HG03460 (cell line): ENCODE measurements at regions not wholly inside any gene's neighbourhood (a gene's known extent, or its start where the extent isn't known, plus 50 kb on each side); places are given as distances from the start of the nearest gene placed in this dataset.

Experiments
- ATAC-seq: cut with Tn5 transposase; IDR thresholded peaks from one replicate; pipeline ENCODE4 v1.9.1; 2021; ENCODE audit not compliant: unreplicated experiment

- ATAC-seq, result no peak
Measured at GRCh38 chr13:107586216-107586615, 629.1 kb downstream of the LIG4 start.

- ATAC-seq, result no peak
Measured at GRCh38 chr13:107585469-107586180, 629.7 kb downstream of the LIG4 start.

GRCh38 chr13:107582171-107582570 lies 633.2 kb downstream of the LIG4 start:
- ATAC-seq, result no peak

- ATAC-seq, result no peak
Measured at GRCh38 chr13:107580741-107581412, 634.5 kb downstream of the LIG4 start.

GRCh38 chr13:107576430-107576829 lies 638.9 kb downstream of the LIG4 start:
- ATAC-seq, result no peak

DNA sequence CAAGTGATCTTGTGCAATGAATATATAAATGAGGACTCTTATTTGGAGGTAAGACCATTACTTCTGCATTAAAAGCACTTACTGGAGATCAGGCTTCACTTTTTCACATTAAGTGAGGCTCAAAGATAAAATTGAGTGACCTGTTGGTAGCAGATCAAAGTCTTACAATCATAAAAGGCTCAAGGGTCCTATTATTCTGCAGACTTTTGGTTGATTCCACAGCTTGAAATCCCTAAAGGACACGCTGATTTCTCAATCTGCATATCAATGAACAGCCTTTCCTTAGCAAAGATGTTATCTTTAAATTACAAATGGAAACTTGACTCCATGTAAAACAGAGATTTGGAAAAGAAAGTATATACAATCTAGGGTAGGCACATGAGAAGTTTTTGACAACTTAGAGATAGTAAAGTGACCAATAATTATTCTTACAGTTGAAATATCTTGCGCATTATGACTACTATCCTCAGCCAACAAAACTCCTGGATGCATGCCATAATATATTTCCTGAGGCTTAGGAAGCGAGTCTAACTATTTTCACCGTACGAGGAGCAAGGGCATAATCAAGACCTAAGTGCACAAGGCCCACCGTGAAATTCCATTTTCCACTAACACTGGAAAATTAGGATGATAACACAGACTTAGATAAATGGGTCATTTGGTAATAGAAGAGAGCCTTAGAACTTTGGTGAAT lies 640.7 kb downstream of the LIG4 start:
- no peak for ATAC-seq

DNA sequence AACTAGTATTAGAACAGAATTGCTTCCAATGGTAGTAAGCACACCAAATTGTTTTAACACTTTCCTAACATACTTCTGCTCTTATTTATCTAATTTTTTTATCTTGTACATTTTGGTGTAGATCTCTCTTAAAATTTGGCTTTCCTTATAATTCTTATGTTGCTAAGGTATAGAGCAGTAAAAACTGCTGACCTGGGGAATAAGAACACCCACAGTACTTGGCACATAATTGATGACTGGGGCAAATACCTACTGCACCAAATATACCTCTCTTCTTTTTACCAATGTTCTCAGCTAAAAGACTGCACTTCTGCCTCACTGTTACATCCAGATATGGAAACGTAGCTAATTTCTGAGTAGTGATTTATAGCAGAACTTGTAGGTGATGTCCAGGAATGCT lies 642.2 kb downstream of the LIG4 start:
- no peak for ATAC-seq

DNA sequence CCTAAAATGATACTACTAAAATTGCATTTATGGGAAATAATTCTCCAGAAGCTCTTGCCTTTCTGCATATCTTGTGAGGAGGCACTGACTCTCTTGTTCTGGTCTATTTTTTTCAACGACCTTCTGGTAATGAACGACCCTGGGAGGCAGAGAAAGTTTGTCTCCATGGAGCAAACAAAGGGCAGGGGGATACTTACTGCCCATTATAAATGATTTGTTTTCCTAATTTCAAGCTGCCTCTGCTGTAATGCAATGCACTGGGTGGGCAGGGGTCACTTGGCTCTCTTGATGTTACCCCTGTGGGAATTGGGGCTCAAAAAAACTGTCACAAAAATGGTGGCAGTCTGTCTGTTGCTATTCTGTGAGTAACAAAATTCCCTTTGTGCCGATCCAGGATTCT lies 643.2 kb downstream of the LIG4 start:
- no peak for ATAC-seq

- ATAC-seq, result no peak
Measured at GRCh38 chr13:107568181-107568580, 647.2 kb downstream of the LIG4 start.

GRCh38 chr13:107563099-107563925 lies 652.0 kb downstream of the LIG4 start:
- ATAC-seq, result no peak

DNA sequence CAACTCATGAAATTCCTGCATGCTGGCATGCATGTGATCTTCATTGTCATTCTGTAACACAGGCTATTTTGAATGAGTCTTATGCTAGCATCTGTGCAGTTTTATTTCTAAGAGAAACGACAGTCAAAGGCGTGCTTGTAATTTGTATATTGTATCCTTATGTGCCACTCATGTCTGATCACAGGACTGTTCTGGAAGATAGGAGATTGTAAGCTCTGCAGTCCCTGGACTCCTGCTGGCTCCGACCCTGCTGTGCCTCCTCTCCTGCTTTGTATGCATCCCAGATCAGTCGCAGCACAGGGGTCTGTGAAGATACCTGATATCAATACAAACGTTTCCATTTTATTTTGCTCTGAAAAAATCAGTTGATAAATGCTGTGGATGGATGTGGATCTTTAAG lies 653.1 kb downstream of the LIG4 start:
- no peak for ATAC-seq

DNA sequence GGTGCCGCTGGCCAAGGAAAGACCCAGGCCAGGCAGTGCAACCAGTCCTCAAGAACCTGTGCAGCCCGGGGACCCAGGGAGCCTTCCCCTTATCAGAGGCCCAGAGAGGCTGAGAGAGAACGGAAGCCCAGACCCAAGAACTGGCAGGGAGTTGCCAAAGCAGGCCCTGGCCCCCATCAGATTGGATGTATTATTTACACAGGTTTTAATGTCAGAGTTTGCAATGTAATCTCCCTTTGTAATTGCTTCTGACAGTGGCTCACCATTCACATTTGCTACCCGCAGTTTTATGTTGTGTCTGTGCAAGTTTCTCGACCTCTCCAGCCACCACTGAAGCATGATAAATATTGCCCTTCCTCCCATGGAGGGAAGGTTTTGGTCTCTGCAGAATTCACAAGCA lies 660.9 kb downstream of the LIG4 start:
- ATAC-seq, result no peak

DNA sequence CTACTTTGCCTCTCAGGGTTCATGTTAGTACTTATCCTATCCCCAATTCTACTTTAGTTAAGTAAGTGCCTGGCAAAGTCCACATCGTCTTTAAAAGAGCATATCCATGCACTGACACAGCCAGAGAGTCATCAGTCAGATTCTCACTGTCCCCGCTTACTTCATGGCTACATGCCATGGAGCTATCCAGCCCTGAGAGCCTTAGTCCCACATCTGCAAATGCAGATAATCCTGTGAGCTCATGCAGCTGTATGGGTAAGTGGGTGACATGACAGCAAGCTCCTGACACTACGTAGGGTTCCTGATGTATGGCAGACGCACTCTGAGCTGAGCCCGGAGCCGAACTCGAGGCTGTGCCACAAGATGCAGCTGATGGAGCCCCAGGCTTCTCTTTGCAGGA lies 661.5 kb downstream of the LIG4 start:
- ATAC-seq, result no peak

- no peak for ATAC-seq
Measured at GRCh38 chr13:107551521-107551920, 663.8 kb downstream of the LIG4 start.

DNA sequence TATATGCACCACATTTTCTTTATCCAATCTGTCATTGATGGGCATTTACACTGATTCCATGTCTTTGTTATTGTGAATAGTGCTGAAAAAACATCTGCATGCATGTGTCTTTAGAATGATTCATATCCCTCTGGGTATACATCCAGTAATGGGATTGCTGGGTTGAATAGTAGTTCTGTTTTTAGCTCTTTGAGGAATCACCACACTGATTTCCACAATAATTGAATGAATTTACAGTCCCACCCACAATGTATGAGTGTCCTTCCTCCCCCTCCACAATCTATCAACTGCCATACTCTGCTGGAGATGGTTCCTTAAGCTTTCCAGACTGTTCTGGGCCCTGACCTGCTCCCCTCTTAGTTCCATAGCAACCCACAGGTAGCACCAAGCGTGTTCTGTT lies 667.0 kb downstream of the LIG4 start:
- no peak for ATAC-seq

DNA sequence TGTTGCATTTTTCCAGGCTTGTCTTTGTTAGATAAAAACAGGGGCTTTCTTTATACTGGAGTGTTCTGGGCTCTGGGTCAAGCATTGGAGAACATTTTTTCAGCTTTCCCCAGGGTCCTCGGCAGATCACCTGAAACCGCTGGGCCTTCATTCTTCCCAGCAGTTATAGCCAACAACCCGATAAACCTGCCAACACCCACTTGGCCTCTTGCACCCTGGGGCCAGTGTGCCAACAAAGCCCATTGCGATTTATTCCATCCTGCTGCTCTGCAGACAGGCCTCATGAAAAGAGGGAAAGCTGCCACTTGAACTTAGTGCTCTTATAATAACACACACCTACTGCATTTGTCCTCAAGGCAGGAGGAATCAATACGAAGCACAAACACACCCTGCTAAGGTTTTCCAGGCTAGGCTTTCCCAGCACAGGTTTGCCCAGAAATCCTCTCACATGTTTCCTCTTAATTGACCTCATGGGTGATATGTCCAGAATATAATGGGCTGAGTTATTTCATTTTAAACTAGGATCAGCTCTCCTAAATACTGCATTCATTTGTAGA lies 669.3 kb downstream of the LIG4 start:
- ATAC-seq, result no peak

DNA sequence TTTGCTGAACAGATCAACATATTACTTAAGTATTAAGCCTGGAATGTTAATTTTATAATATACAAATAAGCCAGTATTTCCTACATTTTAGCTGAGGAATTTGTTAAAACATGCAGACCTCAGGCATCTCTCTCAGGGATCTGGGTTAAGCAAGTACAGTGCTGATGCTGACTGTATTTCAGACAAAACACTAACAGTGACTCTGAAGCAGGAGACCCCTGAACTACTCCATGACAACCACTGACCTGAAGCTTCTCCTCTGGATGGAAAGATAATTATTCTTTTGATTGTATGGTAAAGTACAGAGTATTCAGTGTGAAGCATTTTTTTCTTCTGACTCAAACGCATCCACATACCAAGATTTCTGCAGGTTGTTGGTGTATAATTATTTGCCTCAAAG lies 680.8 kb downstream of the LIG4 start:
- no peak for ATAC-seq

DNA sequence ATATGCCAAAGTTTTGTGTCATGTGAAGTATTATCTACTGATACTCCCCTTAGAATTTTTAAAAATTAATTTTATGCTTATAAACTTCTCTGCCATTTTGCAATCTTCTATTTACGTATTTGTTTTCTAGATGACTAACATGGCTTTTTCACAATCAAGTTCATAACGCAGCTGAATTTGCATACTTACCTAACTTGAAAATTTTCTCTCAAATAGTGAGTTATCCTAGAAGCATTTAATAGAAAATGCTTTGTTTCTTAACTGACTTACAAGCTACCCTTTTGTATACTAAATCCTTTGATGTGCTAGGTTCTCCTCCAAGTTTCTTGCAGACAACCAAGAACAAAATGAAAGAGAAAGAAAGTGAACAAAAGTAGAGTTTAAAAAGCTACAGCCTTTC lies 683.5 kb downstream of the LIG4 start:
- ATAC-seq, result no peak

GRCh38 chr13:107531180-107531579 lies 684.2 kb downstream of the LIG4 start:
- ATAC-seq, result no peak

DNA sequence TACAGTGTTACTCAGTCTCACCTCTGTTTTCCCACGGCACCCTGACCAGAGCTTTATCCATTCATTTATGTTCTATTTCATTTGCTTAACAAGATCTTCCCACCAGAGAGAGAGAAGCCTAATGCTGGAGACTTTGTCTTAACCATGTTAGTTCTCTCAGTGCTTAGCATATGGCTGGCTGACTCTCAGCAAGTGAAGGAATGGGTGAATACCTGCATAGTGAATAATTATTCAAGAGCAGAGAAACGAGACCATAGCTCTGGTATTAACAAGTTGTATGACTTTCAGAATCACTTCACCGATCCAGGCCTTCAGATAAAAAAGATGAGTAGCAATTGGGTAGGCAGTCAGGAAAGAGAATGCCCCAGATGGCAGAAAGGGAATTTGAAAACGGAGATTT lies 686.3 kb downstream of the LIG4 start:
- ATAC-seq, result no peak

DNA sequence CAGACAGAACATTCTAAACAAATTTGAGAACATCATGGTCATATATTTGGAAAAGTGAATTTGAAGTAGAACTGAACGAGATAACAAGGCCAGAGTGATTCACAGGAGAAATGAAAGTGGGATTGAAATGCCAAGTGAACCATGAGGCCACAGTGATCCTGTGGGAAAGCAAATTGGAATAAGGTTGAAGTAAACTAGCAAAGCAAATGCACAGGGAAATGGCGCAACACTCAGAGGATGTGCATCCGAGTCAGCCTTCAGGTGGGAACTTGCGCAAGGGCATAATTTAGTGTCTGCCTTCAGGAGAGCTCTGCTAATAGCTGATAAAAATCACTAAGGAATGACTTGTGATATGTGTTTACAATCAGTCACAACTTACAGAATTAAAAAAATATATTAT lies 696.6 kb downstream of the LIG4 start:
- no peak for ATAC-seq
